C4-2B (cell line): ENCODE measurements at regions not wholly inside any gene's neighbourhood (a gene's known extent, or its start where the extent isn't known, plus 50 kb on each side); places are given as distances from the start of the nearest gene placed in this dataset.

Experiments
- CTCF ChIP-seq: fragments of 450-650 bp; conservative IDR thresholded peaks from 2 replicates; pipeline ENCODE4 v1.5.1; 2017; ENCODE audit warnings: mild to moderate bottlenecking
- ZFX ChIP-seq: fragments of 450-650 bp; IDR thresholded peaks from 2 replicates; pipeline ENCODE4 v1.6.1; 2017

GRCh38 chr4:149116806-149117205 is 674.6 kb upstream of the NR3C2 start:
- TF ChIP-seq CTCF = no peak
- no peak for TF ChIP-seq ZFX
